GM12873 (cell line): ENCODE measurements at regions not wholly inside any gene's neighbourhood (a gene's known extent, or its start where the extent isn't known, plus 50 kb on each side); places are given as distances from the start of the nearest gene placed in this dataset.

Source experiments
- CTCF ChIP-seq: IDR thresholded peaks from 2 replicates; pipeline ENCODE4 v1.5.1; 2012; ENCODE audit warnings: low read depth, mild to moderate bottlenecking, moderate library complexity, low read length, control low read depth; ENCODE audit not compliant: insufficient read depth; ENCODE audit errors: missing control alignments

- no peak for TF ChIP-seq CTCF
Observed at GRCh38 chr11:82059505-82059904, 674.2 kb downstream of the FAM181B start.

GRCh38 chr11:82056450-82056849, 677.2 kb downstream of the FAM181B start:
- no peak for TF ChIP-seq CTCF

- TF ChIP-seq CTCF, result no peak
Observed at GRCh38 chr11:82049199-82049598, 684.5 kb downstream of the FAM181B start.

GRCh38 chr11:82047200-82047599, 686.5 kb downstream of the FAM181B start:
- no peak for TF ChIP-seq CTCF

GRCh38 chr11:82046778-82047177, 686.9 kb downstream of the FAM181B start:
- no peak for TF ChIP-seq CTCF

- TF ChIP-seq CTCF, result no peak
Observed at GRCh38 chr11:82045748-82046457, 687.8 kb downstream of the FAM181B start.

GRCh38 chr11:82043316-82043715, 690.3 kb downstream of the FAM181B start:
- TF ChIP-seq CTCF, result no peak
